ENCODE measurements at regions not wholly inside any gene's neighbourhood (a gene's known extent, or its start where the extent isn't known, plus 50 kb on each side); places are given as distances from the start of the nearest gene placed in this dataset.

DNA sequence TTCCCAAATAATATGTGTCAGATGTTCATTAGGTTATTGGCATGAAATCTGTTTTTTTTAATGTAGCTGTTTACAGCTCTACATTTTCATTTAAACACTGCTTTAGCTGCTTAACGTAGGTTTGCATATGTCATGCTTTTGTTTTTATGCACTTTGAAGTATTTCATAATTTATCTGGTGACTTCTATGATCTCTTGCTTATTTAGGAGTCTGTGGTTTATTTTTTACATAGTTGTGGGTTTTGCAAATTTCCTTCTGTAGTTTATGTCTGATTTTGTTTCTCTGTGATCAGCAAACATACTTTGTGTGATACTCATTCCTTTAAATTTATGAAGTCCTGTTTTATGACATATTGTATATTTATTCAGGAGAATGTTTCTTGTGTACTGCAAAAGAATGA is 606.5 kb upstream of the PFKP start:
- peak in 1 of 2 experiments; percentile 1 for DNase-seq (ENCODE audit: low read depth in 2 of 2)

- DNase-seq (ENCODE audit: low read depth in 2 of 2), result no peak
Observed at GRCh38 chr10:2459713-2460112, 607.6 kb upstream of the PFKP start.

- DNase-seq (ENCODE audit: low read depth in 2 of 2), result no peak
Observed at GRCh38 chr10:2456834-2457233, 610.5 kb upstream of the PFKP start.

- no peak for DNase-seq (ENCODE audit: low read depth in 2 of 2)
Observed at GRCh38 chr10:2445370-2445769, 622.0 kb upstream of the PFKP start.

DNA sequence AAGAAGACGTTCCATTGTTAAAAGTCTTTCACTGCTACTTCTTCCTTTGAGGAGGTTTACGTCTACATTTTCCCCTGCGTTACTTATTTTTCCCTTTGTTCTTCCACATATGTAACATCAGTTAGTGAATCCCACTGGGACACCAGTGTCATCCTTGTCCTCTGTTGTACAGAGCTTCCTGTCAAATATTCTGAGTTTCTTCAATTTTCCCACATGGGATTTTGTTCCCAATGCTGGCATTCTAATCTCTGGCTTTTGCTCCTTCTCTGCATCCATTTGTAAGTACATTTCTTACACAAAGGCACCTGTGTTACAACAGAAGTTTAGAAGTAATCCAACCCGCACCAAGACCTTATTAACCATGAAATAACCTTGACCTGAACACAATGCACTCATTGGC is 627.4 kb upstream of the PFKP start:
- no peak for DNase-seq (ENCODE audit: low read depth in 2 of 2)

DNA sequence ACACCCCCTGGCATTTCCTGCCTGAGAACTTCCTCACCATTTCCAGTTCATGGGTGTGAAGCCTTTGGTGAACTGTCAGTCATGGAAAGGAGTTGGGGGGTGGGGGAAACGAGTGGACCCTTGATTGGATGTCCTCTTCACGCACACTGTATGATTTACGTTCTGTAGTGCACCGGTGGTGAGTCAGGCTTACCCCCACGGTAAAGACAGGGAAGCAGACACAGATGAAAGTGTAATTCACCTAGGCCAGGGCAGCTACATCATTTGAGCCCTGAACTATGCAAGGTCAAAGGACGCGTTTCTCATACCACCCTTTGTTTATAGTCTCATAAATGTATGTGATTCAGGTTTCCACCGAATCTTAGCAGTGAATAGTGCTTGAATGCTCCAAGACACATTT is 628.3 kb upstream of the PFKP start:
- no peak for DNase-seq (ENCODE audit: low read depth in 2 of 2)

DNA sequence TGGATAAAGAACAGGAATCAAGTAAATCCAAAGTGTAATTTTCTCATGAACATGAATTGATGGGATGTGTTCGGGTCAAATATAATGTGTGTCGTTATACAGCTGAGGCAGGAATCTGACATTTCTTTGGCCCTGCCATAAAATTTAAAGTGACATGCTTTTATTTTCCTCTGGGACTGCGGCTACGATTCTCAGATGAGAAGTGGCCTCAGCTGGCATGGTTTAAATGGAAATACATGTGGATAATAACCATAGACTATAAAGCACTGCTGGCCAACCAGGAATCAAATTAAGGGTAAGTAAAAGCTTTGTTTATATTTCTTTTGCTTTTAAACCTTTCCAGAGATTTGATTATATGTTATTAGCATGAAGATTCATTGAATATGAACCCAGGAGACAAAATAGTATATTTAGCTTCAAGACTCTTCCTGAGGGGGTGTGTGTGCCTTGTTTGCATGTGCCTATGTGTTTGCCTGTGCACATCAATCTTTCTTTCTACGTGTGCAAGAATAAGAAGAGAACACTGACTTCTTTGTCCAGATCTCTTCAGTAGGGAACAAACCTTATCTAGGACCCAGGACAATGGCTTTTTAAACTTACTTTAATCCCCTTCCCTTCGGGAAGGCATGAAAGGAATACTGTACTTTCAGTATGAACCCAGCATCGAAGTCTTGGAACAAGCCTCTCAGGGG is 629.0 kb upstream of the PFKP start:
- no peak for DNase-seq (ENCODE audit: low read depth in 2 of 2)

GRCh38 chr10:2436933-2437332 is 630.4 kb upstream of the PFKP start:
- no peak for DNase-seq (ENCODE audit: low read depth in 2 of 2)

- DNase-seq (ENCODE audit: low read depth in 2 of 2), result no peak
Observed at GRCh38 chr10:2431961-2432360, 635.4 kb upstream of the PFKP start.

GRCh38 chr10:2427412-2427811 is 639.9 kb upstream of the PFKP start:
- DNase-seq (ENCODE audit: low read depth in 2 of 2), result no peak

GRCh38 chr10:2425320-2425719 is 642.0 kb upstream of the PFKP start:
- no peak for DNase-seq (ENCODE audit: low read depth in 2 of 2)

DNA sequence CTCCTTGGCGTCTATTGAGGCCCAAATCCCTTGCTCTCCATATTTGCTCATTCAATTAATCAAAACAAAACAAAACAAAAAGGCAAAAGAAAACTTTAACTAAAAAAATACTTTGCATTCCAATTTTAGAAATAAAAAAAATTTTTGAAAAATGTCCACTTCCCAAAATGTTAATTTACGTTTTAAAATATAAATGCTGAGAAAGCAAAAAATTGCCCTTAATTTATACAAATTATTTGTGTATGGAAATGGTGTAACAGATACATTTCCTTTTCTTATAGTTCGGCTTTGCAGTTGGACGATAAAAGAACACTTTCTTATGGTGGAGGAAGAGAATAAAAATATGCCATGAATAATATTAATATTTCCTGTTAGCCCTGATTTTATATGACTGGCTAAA is 652.8 kb upstream of the PFKP start:
- no peak for DNase-seq (ENCODE audit: low read depth in 2 of 2)

- DNase-seq (ENCODE audit: low read depth in 2 of 2), result no peak
Observed at GRCh38 chr10:2414039-2414438, 653.3 kb upstream of the PFKP start.

GRCh38 chr10:2410049-2410448 is 657.3 kb upstream of the PFKP start:
- DNase-seq (ENCODE audit: low read depth in 2 of 2), result no peak

GRCh38 chr10:2401459-2401858 is 664.1 kb upstream of the ADARB2 start:
- no peak for DNase-seq (ENCODE audit: low read depth in 2 of 2)

- no peak for DNase-seq (ENCODE audit: low read depth in 2 of 2)
Observed at GRCh38 chr10:2399482-2399881, 662.2 kb upstream of the ADARB2 start.

GRCh38 chr10:2392145-2392812 is 655.0 kb upstream of the ADARB2 start:
- no peak for DNase-seq (ENCODE audit: low read depth in 2 of 2)

DNA sequence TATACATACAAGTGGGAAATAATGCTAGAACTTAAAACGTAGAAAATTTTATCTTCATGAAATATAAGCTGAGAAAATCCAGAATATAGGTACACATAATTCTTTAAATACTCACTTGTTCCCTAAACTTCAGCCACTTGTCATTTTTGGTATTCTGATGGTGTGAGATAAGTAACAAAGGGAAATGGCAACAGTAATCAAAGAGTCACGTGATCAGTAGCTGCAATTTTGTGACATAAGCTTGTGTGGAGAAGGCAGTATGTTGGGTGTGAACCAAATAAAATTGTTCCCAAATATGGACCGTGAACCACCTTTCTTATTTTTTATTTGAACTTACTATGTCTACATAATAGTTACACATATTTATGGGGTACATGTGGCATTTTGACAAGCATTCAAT is 650.3 kb upstream of the ADARB2 start:
- DNase-seq (ENCODE audit: low read depth in 2 of 2), result no peak

DNA sequence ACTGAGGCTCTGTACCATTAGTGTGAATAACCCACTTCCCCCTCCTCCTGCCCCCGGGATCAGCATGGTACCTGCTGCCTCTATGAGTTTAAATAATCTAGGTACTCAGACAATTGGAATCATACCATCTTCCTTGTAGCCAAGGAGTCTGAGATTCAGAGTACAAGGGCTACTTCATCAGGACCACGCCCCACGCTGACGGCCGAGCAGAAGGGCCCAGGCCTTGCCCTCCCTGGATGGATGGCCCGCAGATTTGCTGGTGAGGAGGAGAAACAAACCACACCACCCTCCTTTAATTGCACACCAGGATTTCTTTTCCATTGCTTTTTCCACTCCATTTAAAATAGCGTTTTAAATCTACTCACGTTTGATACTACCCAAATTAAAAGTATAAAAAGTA is 649.9 kb upstream of the ADARB2 start:
- no peak for DNase-seq (ENCODE audit: low read depth in 2 of 2)

DNA sequence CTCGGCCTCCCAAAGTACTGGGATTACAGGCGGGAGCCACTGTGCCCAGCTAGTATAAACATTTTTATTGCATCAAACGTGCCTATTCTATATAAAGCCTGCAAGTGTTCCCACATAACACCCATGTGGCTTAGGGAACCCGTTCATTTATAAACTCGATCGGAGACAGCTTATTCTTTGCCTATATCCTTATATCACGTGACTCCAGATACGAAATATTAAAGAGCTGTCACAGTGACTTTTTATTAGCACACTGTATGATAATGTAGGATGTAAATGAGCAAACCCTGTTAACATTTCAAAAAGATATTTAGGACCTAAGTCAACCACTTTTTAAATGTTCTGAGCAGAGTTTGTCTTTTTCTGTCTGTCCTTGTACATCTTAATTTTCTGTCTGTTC is 642.9 kb upstream of the ADARB2 start:
- no peak for DNase-seq (ENCODE audit: low read depth in 2 of 2)

GRCh38 chr10:2367083-2367482 is 629.8 kb upstream of the ADARB2 start:
- no peak for DNase-seq (ENCODE audit: low read depth in 2 of 2)

- DNase-seq (ENCODE audit: low read depth in 2 of 2), result no peak
Observed at GRCh38 chr10:2366264-2366931, 629.1 kb upstream of the ADARB2 start.

- DNase-seq (ENCODE audit: low read depth in 2 of 2), result no peak
Observed at GRCh38 chr10:2362331-2362730, 625.0 kb upstream of the ADARB2 start.
